GM21619 (cell line): ENCODE measurements at regions not wholly inside any gene's neighbourhood (a gene's known extent, or its start where the extent isn't known, plus 50 kb on each side); places are given as distances from the start of the nearest gene placed in this dataset.

Experiments used
- ATAC-seq: cut with Tn5 transposase; IDR thresholded peaks from one replicate; pipeline ENCODE4 v1.9.1; 2021; ENCODE audit not compliant: unreplicated experiment

GRCh38 chr16:63361032-63361624, 1324.9 kb upstream of the CDH8 start:
- peak; percentile 67 for ATAC-seq

DNA sequence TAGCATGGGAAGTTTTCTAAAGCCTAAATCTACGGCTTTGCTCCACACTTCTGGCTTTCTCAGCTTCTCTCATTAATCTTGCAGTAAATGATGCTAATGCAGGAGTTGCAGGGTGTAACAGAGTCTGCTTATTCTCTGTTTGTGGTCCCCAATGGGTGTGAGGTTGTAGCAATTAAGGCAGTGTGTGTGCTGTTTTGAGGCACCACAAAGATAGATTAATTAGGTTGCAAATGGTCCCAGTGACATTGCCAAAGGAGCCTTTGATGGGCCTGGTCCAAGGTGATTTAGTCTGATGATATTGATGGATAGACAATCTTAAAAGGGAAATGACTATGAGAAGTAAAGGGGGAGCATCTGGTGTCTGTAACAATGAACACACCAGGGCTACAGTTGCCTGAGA, 1313.7 kb upstream of the CDH8 start:
- ATAC-seq = no peak

- ATAC-seq = no peak
Observed at GRCh38 chr16:63346000-63346399, 1309.8 kb upstream of the CDH8 start.

DNA sequence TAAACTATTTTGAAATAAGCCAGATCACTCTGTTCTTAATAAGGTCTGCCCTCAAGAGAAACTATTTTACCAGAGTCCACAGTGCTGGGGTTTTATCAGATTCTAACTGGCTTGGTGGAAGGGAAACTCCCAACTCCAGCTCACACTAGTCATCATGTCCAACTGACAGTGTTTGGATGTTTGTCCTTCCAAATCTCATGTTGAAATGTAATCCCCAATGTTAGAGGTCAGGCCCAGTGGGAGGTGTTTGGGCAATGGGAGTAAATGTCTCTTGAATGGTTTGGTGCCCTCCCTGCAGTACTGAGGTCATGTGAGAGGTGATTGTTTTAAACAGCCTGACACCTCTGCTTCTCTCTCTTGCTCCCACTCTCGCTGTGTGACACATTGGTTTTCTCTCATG, 1301.0 kb upstream of the CDH8 start:
- ATAC-seq = no peak

GRCh38 chr16:63331111-63331510, 1294.9 kb upstream of the CDH8 start:
- no peak for ATAC-seq

- no peak for ATAC-seq
Observed at GRCh38 chr16:63326736-63327339, 1290.6 kb upstream of the CDH8 start.

- ATAC-seq = no peak
Observed at GRCh38 chr16:63323722-63324705, 1287.8 kb upstream of the CDH8 start.

DNA sequence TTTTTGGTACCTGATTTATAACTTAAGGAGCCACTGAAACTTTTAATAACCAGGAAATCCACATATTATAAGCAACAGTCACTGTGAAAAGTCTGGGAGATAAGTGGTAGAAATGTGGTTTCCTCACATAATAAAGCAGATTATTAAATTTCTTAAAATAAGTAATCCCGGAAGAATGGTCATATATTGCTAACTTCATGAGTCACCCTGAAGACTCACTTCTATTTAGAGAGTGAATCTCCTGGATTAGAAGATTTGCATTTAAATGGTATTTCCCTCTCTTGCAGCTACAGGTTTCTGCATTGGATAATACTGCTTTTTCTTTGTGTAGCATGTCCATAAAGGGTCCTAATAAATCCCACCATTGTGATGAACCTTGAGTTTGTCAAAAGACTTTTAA, 1286.8 kb upstream of the CDH8 start:
- no peak for ATAC-seq

- no peak for ATAC-seq
Observed at GRCh38 chr16:63315229-63315628, 1279.0 kb upstream of the CDH8 start.

DNA sequence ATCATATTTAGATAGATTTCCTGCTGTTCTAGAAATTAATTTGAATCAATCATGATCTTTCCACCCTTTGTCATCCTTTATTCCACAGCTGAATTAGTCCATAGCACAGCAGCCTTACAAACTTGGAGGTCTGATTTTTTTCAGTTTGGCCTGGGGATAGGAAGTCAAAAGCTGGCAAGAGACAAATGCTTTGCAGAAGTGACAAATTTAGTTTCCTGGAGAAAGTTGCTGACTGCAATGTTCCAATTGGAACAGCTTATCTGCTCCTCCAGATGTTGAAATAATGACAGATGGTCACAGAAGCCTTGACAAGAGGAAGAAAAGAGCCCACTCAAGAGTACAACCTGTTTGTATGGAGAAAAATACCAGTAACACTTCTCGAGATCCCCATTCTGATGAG, 1276.1 kb upstream of the CDH8 start:
- ATAC-seq = no peak

DNA sequence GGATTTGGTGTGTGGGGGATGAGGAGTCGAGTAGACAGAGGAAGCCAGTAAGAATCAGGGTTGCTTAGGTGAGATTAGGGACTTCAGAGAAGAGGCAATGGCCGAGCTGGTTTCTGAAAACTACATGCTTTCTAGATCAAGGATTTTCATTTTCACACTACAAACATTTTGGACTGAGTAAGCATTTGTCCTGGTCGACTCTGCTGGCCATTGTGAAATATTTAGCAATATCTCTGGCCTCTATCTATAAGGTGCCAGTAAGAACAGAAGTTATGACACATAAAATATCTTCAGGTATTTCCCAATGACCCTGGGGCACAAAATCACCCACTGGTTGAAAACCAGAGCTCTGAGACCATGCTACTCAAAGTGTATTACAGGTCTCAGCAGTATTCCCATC, 1275.1 kb upstream of the CDH8 start:
- no peak for ATAC-seq

- no peak for ATAC-seq
Observed at GRCh38 chr16:63302811-63303210, 1266.6 kb upstream of the CDH8 start.

GRCh38 chr16:63301349-63301748, 1265.1 kb upstream of the CDH8 start:
- ATAC-seq = no peak

DNA sequence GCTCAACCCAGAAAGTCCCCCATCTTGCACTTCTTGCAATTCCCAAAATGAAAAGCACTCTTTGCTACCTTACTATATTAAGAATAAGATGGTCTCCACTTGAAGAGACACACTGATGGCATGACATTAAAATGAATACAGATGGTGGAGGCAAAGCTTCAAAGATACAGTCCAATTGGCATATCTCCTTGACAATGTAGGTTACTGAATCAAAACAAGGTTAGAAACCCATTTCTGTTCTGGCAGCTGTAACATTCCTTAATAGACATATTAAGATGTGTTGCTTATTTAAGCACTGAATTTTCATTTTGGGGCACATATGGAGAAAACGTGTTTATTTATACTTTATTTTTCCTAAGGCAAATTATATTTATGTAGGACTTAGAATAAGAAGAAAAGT, 1262.8 kb upstream of the CDH8 start:
- no peak for ATAC-seq

DNA sequence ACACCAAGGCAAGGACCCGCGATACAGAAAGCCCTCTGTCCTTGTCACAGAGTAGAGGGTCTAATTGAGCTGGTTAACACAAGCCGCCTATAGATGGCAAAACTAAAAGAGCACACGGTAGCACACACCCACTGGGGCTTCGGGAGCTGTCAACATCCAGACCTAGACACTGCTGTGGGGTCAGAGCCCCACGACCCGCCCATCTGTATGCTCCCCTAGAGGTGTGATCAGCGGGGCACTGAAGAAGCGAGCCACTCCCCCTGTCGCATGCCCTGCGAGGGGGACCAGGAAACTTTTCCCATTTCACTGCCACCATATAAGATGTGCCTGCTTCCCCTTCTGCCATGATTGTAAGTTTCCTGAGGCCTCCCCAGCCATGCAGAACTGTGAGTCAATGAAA, 1255.8 kb upstream of the CDH8 start:
- no peak for ATAC-seq

DNA sequence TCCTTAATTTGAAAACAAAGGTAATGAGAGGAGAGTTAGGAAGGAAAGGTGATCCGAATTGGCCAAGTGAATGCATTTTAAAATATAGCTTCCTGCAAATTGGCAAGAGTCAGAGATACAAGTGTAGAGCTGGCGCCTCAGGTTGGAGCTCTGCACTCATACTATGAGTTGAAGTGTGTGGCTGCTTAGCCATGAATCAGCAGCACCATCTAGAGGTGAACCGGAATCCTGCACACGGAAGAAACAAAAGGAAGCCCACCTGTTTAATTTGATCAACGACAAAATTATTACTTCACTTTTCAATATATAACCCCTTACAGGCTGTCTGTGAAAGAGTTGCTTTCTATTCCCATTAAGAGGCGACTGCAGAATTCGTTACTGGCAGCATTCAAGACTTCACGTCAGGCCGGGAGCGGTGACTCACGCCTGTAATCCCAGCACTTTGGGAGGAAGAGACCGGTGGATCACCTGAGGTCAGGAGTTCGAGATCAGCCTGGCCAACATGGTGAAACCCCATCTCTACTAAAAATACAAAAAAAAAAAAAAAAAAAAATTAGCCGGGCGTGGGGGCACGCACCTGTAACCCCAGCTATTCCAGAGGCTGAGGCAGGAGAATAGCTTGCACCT, 1253.7 kb upstream of the CDH8 start:
- ATAC-seq = no peak

GRCh38 chr16:63287401-63287800, 1251.2 kb upstream of the CDH8 start:
- no peak for ATAC-seq

GRCh38 chr16:63283721-63284120, 1247.5 kb upstream of the CDH8 start:
- ATAC-seq = no peak

GRCh38 chr16:63244631-63245030, 1208.4 kb upstream of the CDH8 start:
- no peak for ATAC-seq

DNA sequence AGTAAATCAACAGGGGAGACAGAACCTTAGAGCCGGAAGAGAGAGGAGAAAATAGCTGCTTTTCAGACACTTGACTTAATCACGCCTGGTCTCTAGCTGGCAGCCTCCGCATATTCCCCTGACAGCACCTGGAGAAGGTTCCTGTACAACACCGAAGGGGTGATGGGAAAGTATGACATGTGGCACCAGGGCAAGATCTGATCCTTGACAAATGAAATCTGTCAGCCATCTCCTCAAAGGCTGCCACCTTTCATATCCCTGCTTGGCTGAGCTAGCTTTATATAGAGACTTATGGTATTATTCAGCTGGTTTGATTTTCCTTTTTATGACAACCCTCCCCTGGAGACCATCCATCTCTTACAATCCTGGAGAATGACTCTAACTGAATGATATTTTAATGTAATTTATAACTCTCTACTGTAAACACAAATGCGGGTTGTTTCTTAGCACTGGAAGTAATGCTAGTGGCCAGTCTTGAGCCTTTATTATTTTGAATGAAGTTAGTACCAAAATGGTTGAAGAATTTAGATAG, 1205.3 kb upstream of the CDH8 start:
- ATAC-seq = no peak

DNA sequence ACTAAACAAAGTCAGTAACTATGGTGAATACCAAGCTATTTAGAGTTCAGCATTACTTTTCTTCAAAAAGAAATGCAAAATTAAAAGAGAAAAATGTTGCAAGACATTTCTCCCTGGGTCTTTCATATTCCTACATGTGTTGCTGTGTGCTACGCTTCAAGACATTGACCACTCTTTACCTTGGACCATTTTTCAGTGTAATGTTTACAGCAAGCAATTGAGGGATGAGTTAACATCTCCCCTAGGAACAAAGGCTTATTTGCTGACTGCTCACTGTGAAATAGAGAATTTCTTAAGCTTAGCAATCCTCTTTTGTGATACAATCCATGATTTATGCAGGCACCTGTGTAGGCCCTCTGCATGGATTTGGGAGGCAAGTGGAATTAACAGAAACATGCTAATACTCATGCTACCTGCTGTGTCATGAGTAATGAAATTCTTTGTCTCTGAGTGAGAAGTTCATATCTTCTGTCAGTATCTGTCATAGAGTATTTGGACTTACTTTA, 1202.9 kb upstream of the CDH8 start:
- no peak for ATAC-seq
